Peyer's patch (tissue), 4 donors: ENCODE measurements at regions not wholly inside any gene's neighbourhood (a gene's known extent, or its start where the extent isn't known, plus 50 kb on each side); places are given as distances from the start of the nearest gene placed in this dataset.

Experiments used
- CTCF ChIP-seq, 6 experiments: fragments of 450-650 bp in 4 of 6; fragments of 200-600 bp in 2 of 6; sonication (generic) in 1 of 6; IDR thresholded peaks; one replicate each; pipeline ENCODE4 v1.5.1; 2017 to 2019; ENCODE audit warnings: antibody characterized with exemption in 6 of 6, mild to moderate bottlenecking in 3 of 6, moderate library complexity in 1 of 6
- POLR2A ChIP-seq, 2 donors: fragments of 450-650 bp; IDR thresholded peaks; one replicate each; pipeline ENCODE4 v1.5.1; 2017; ENCODE audit warnings: antibody characterized with exemption in 2 of 2, mild to moderate bottlenecking in 2 of 2, moderate library complexity in 2 of 2

GRCh38 chr2:3041246-3041645 lies 336.4 kb downstream of the EIPR1 start:
- TF ChIP-seq CTCF (IDR thresholded peaks at IDR 0.05), result no peak
- no peak for TF ChIP-seq POLR2A (IDR thresholded peaks at IDR 0.05)
